Omental fat pad (tissue), 3 donors: ENCODE measurements at regions not wholly inside any gene's neighbourhood (a gene's known extent, or its start where the extent isn't known, plus 50 kb on each side); places are given as distances from the start of the nearest gene placed in this dataset.

Source experiments
- ATAC-seq: fragments of 150-250 bp; one replicate; pipeline ENCODE4 v1.9.1; 2016; ENCODE audit warnings: mild to moderate bottlenecking, moderate library complexity; ENCODE audit not compliant: low FRiP score
- DNase-seq: peaks from one replicate; pipeline ENCODE4 v3.0.0-alpha.2; 2019; ENCODE audit warnings: low spot score
- CTCF ChIP-seq, 3 donors: fragments of 450-650 bp; IDR thresholded peaks; one replicate each; pipeline ENCODE4 v1.5.1; 2016 to 2017; ENCODE audit warnings: antibody characterized with exemption in 3 of 3, mild to moderate bottlenecking in 3 of 3, moderate library complexity in 2 of 3

DNA sequence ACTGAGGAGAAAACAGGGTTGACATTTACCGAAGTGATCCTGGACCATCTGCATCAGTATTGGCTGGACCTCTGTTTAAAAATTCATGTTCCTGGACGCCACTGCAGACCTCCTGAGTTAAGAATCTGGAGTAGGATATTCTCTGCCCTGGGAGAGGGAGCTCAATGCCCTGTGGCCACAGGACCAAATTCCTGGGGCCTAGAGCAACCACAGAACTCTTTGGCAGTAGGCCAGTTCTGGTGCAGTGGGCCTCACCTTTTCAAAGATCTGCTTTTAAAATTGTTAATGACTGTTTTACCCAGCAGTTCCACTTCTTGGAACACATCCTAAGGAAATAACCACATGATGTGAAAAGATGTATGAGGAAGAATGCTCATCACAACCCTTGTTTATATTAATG is 133.3 kb upstream of the ADPGK start:
- no peak for ATAC-seq
- DNase-seq, result no peak
- no peak for TF ChIP-seq CTCF (IDR thresholded peaks at IDR 0.05)

- no peak for TF ChIP-seq CTCF (IDR thresholded peaks at IDR 0.05)
- DNase-seq (no peak), ATAC-seq (no peak)
Observed at GRCh38 chr15:72916378-72916777, 132.8 kb upstream of the ADPGK start.

DNA sequence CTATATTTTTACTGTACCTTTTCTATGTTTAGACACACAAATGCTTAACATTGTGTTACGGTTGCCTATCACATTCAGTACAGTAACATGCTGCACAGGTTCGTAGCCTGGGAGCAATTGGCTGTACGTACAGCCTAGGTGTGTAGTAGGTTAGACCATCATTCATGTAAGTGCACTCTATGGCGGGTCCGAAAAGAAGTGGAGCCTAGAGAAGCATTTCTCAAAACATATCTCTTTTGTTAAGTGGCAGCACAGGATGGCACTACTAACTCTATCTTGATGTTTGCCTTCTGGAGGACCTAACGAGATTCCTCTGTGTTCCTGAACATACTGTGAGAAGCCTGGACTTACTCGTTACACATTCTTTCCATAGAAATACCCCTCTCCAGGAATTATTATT is 132.3 kb upstream of the ADPGK start:
- no peak for TF ChIP-seq CTCF (IDR thresholded peaks at IDR 0.05)
- no peak for DNase-seq
- no peak for ATAC-seq

- TF ChIP-seq CTCF (IDR thresholded peaks at IDR 0.05), result no peak
- ATAC-seq (no peak), DNase-seq (no peak)
Observed at GRCh38 chr15:72912996-72913395, 129.4 kb upstream of the ADPGK start.

GRCh38 chr15:72912121-72912520 is 128.6 kb upstream of the ADPGK start:
- DNase-seq (no peak), ATAC-seq (no peak)
- no peak for TF ChIP-seq CTCF (IDR thresholded peaks at IDR 0.05)

DNA sequence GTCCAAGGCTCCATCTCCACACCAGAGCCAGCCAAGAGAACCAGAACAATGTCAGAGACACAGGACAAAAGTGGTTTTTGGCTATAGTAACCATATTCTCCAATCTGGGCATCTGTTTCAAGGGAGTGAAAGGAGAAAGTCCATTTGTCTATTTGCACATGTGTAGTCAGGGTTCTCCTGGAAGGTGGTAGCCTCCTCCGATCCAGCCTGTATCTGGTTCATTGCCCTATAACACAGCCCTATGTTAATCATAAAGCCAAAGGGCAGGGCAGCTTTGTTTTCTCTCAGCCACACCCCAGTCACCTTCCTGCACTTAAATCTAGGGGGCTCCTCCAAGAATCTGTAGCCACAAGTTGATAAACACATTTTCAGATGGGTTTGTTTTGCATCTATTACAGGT is 128.1 kb upstream of the ADPGK start:
- ATAC-seq (no peak), DNase-seq (no peak)
- TF ChIP-seq CTCF (IDR thresholded peaks at IDR 0.05), result no peak

- ATAC-seq (no peak), DNase-seq (no peak)
- no peak for TF ChIP-seq CTCF (IDR thresholded peaks at IDR 0.05)
Observed at GRCh38 chr15:72908713-72909112, 125.2 kb upstream of the ADPGK start.
